ENCODE measurements at regions not wholly inside any gene's neighbourhood (a gene's known extent, or its start where the extent isn't known, plus 50 kb on each side); places are given as distances from the start of the nearest gene placed in this dataset.

GRCh38 chr10:88108115-88108610, 244.7 kb downstream of the PTEN start:
- Histone ChIP-seq H3K4me3 (ENCODE audit: control extremely low read depth in 1 of 5, extremely low read depth in 1 of 5, insufficient read depth in 1 of 5, low read depth in 2 of 5, low read length in 4 of 5) (peak overlapping the region in 1 of 5 experiments; percentile 22), H3K9ac (ENCODE audit: low read length) (no peak overlapping the region), H3K27ac (ENCODE audit: low read length in 2 of 2) (peak overlapping the region; percentile 17 to 34), H3K79me2 (ENCODE audit: control insufficient read depth, insufficient read depth, low read length) (no peaks in the 10 kb centered on the region), H3K36me3 (replicated peaks in 1 of 2; ENCODE audit: control extremely low read depth in 1 of 2, control insufficient read depth in 1 of 2, extremely low read depth in 1 of 2, insufficient read depth in 2 of 2, low read length in 1 of 2) (no peaks in the 10 kb centered on the region), H3K27me3 (replicated peaks in 1 of 4; ENCODE audit: control extremely low read depth in 1 of 4, control insufficient read depth in 3 of 4, insufficient read depth in 4 of 4, low read length in 3 of 4) (no peaks in the 10 kb centered on the region), H3K4me2 (replicated peaks; ENCODE audit: low read depth, low read length, poor library complexity, severe bottlenecking) (peak overlapping the region; percentile 63), H4K20me1 (ENCODE audit: control insufficient read depth, insufficient read depth, low read length, poor library complexity, severe bottlenecking) (no peaks in the 10 kb centered on the region), H3K9me3 (ENCODE audit: control extremely low read depth in 1 of 3, control insufficient read depth in 2 of 3, insufficient read depth in 1 of 3, low read length in 2 of 3) (no peaks in the 10 kb centered on the region), H2AFZ (ENCODE audit: insufficient read depth, low read depth, low read length, poor library complexity, severe bottlenecking) (no peak overlapping the region), H3K4me1 (ENCODE audit: control insufficient read depth in 2 of 2, insufficient read depth in 2 of 2, low read length in 2 of 2) (peaks cover 80 to 87% of the 10 kb centered on the region in 2 donors)
- Mint-ChIP-seq H3K9me3 (ENCODE audit: insufficient read depth) (no peaks in the 10 kb centered on the region), H3K27ac (peak overlapping the region; percentile 81), H3K4me1 (peaks cover 84% of the 10 kb centered on the region), H3K27me3 (no peaks in the 10 kb centered on the region), H3K4me3 (peak overlapping the region; percentile 59)
- POLR2A ChIA-PET, result interaction anchor here (0.6 to 1.5 kb wide), 5 partner anchors 10 to 246 kb away, joined by 3 to 9 read pairs (median 8); no protein-coding TSS in a partner anchor
- 8% methylated on average over 1 of the region's 2 CpGs for WGBS (ENCODE audit: insufficient coverage)
- no peak for TF ChIP-seq CTCF (IDR thresholded peaks at IDR 0.05)
- no peak for TF ChIP-seq EZH2 (IDR thresholded peaks at IDR 0.05; ENCODE audit: borderline replicate concordance, insufficient read depth, low read depth, low read length, poor library complexity, severe bottlenecking)
- CTCF ChIA-PET, result interaction anchor here (0.6 to 11.2 kb wide), 18 partner anchors 9 to 474 kb away, joined by 3 to 180 read pairs (median 4); partner anchors contain the start of genes KLLN, PTEN and RNLS
- peak; percentile 78 for ATAC-seq (ENCODE audit: low read depth)
- DNase-seq, result peak; percentile 94
- intact Hi-C loops (cut with micrococcal nuclease), result loop anchor here (1.0 kb wide), 4 partner anchors 9 to 281 kb away; no protein-coding TSS in a partner anchor

DNA sequence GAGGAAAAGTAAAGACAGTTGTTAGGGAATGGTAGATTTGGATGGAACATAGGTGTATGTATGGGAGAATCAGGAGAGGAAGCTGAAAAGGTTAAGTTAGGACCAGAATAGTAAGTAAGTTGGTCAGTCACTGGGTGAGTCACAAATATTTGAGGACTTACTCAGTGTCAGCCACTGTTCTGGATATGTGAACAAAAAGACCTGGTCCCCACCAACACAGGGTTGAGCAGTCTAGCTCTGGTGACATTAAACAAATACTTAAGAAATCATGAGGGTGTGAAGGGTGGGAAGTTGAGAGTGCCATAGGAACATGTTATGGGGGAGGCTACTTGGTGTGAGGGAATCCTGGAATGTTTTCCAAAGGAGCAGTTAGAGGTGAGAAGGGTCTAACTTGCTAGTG, 246.9 kb downstream of the PTEN start:
- no peaks in the 10 kb centered on the region for H3K9me3 ChIP-seq (ENCODE audit: control extremely low read depth in 1 of 3, control insufficient read depth in 2 of 3, insufficient read depth in 1 of 3, low read length in 2 of 3)

More for the DNA sequence above, 246.9 kb downstream of the PTEN start:
- H3K27ac ChIP-seq (ENCODE audit: low read length in 2 of 2), result peak overlapping the region in 1 of 2 donors; percentile 17
- TF ChIP-seq EZH2 (IDR thresholded peaks at IDR 0.05; ENCODE audit: borderline replicate concordance, insufficient read depth, low read depth, low read length, poor library complexity, severe bottlenecking), result no peak
- no peaks in the 10 kb centered on the region for H3K79me2 ChIP-seq (ENCODE audit: control insufficient read depth, insufficient read depth, low read length)
- peak overlapping the region; percentile 21 for H3K4me2 ChIP-seq (replicated peaks; ENCODE audit: low read depth, low read length, poor library complexity, severe bottlenecking)
- H3K4me3 Mint-ChIP-seq, result peak overlapping the region; percentile 14
- no peaks in the 10 kb centered on the region for H3K27me3 ChIP-seq (replicated peaks in 1 of 4; ENCODE audit: control extremely low read depth in 1 of 4, control insufficient read depth in 3 of 4, insufficient read depth in 4 of 4, low read length in 3 of 4)
- ChIA-PET CTCF (interaction anchor here (5.7 to 11.2 kb wide), 2 partner anchors 249 to 278 kb away, joined by 64 to 180 read pairs; partner anchors contain the start of genes KLLN and PTEN), POLR2A (no interaction called here)
- H4K20me1 ChIP-seq (ENCODE audit: control insufficient read depth, insufficient read depth, low read length, poor library complexity, severe bottlenecking), result no peaks in the 10 kb centered on the region
- intact Hi-C loops (cut with micrococcal nuclease), result loop anchor here (5.0 to 10.0 kb wide), 2 partner anchors 156 to 442 kb away; no protein-coding TSS in a partner anchor
- H3K4me3 ChIP-seq (ENCODE audit: control extremely low read depth in 1 of 5, extremely low read depth in 1 of 5, insufficient read depth in 1 of 5, low read depth in 2 of 5, low read length in 4 of 5), result no peak overlapping the region
- peaks cover 88 to 90% of the 10 kb centered on the region in 2 donors for H3K4me1 ChIP-seq (ENCODE audit: control insufficient read depth in 2 of 2, insufficient read depth in 2 of 2, low read length in 2 of 2)
- ATAC-seq (ENCODE audit: low read depth) (no peak), DNase-seq (no peak)
- no peaks in the 10 kb centered on the region for H3K9me3 Mint-ChIP-seq (ENCODE audit: insufficient read depth)
- H2AFZ ChIP-seq (ENCODE audit: insufficient read depth, low read depth, low read length, poor library complexity, severe bottlenecking), result peak overlapping the region; percentile 25
- no peaks in the 10 kb centered on the region for H3K27me3 Mint-ChIP-seq
- peaks cover 86% of the 10 kb centered on the region for H3K4me1 Mint-ChIP-seq
- H3K36me3 ChIP-seq (replicated peaks in 1 of 2; ENCODE audit: control extremely low read depth in 1 of 2, control insufficient read depth in 1 of 2, extremely low read depth in 1 of 2, insufficient read depth in 2 of 2, low read length in 1 of 2), result no peaks in the 10 kb centered on the region
- no peak overlapping the region for H3K9ac ChIP-seq (ENCODE audit: low read length)
- H3K27ac Mint-ChIP-seq, result peak overlapping the region; percentile 39

Measured in B cell (primary cell).